ENCODE measurements at regions not wholly inside any gene's neighbourhood (a gene's known extent, or its start where the extent isn't known, plus 50 kb on each side); places are given as distances from the start of the nearest gene placed in this dataset.
A peak's percentile ranks its signal among the peaks of the same experiment; 100 is the strongest.

DNA sequence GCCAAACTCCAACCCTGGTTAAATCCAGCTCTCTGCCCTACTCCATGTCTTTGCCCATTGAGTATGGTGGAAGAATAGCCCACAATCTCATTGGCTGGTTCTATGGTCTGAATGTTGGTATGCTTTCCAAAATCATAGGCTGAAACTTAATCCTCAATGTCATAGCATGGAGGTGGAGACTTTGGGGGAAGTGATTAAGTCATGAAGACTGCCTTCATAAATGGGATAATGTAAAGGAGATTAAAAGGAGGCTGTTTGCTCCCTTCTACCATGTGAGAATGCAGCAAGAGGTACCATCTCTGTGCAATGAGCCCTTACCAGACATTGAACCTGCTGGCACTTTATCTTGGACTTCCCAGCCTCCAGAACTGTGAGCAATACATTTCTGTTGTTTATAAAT, 54.4 kb upstream of the FDX1 start:
- TF ChIP-seq, protein P1, sequence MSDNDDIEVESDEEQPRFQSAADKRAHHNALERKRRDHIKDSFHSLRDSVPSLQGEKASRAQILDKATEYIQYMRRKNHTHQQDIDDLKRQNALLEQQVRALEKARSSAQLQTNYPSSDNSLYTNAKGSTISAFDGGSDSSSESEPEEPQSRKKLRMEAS (IDR thresholded peaks at IDR 0.05; ENCODE audit: low read depth, low read length), result no peak
- TF ChIP-seq POLR2A (IDR thresholded peaks at IDR 0.05; ENCODE audit: extremely low read depth, insufficient read length) (no peak), MYC (IDR thresholded peaks at IDR 0.05; ENCODE audit: low read depth, low read length) (no peak)
- TF ChIP-seq, protein P2, sequence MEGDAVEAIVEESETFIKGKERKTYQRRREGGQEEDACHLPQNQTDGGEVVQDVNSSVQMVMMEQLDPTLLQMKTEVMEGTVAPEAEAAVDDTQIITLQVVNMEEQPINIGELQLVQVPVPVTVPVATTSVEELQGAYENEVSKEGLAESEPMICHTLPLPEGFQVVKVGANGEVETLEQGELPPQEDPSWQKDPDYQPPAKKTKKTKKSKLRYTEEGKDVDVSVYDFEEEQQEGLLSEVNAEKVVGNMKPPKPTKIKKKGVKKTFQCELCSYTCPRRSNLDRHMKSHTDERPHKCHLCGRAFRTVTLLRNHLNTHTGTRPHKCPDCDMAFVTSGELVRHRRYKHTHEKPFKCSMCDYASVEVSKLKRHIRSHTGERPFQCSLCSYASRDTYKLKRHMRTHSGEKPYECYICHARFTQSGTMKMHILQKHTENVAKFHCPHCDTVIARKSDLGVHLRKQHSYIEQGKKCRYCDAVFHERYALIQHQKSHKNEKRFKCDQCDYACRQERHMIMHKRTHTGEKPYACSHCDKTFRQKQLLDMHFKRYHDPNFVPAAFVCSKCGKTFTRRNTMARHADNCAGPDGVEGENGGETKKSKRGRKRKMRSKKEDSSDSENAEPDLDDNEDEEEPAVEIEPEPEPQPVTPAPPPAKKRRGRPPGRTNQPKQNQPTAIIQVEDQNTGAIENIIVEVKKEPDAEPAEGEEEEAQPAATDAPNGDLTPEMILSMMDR (IDR thresholded peaks at IDR 0.05; ENCODE audit: low read depth, low read length), result no peak
- no peak overlapping the region for H3K4me3 ChIP-seq (ENCODE audit: low read depth, low read length)
- DNase-seq (ENCODE audit: low read depth), result no peak

DNA sequence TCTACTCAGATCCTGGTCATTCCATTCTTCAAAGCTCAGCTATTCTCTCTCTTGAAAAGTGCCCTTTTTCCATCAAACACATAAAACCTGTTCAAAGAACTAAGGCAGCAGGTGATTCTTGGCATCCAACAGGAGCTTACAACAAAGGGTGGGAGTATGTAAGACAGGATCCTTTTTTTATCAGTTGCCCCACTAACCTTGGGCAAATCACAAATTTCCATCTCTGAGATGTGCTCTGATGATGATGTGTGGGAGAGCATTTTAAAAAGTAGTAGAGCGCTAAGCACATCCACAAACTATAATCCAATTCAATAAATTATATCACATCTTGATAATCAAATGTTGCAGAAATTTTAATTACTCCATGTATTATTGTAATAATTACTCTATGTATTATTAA, 53.7 kb upstream of the FDX1 start:
- no peak overlapping the region for H3K4me3 ChIP-seq (ENCODE audit: low read depth, low read length)
- TF ChIP-seq, protein P1 (IDR thresholded peaks at IDR 0.05; ENCODE audit: low read depth, low read length), result no peak
- TF ChIP-seq, protein P2 (IDR thresholded peaks at IDR 0.05; ENCODE audit: low read depth, low read length), result no peak
- TF ChIP-seq POLR2A (IDR thresholded peaks at IDR 0.05; ENCODE audit: extremely low read depth, insufficient read length) (no peak), MYC (IDR thresholded peaks at IDR 0.05; ENCODE audit: low read depth, low read length) (no peak)

DNA sequence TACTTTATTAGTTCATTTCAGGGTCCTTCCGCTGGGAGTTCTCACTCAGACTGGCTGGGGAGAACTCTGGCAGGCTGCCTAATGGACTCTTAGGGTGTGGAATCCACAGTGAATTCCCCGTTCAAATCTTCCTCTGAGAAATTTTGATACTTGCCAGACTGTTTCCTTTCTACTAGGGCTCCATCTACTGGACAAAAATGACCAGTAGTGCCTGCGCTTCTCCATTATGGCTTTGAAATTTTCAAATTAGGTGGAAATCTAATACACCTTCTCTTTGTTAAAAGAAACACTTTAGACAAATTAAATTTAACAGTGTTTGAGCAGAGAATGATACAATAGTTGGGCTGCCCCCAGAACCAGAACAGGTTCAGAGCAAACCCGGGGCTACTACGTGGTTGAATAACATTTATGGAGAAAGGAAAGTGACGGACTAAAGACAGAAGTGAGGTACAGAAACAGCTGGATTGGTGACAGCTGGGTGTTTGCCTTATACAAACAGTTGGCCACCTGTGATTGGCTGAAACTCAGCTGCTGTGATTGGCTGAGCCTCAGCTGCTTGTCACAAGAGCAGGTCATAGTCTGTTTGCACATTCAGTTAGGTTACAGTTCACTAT, 52.9 kb upstream of the FDX1 start:
- H3K4me3 ChIP-seq (ENCODE audit: low read depth, low read length), result no peak overlapping the region
- TF ChIP-seq POLR2A (IDR thresholded peaks at IDR 0.05; ENCODE audit: extremely low read depth, insufficient read length), result no peak
- TF ChIP-seq, protein P2 (IDR thresholded peaks at IDR 0.05; ENCODE audit: low read depth, low read length), result peak; percentile 81
- peak; percentile 67 for DNase-seq (ENCODE audit: low read depth)

More for the DNA sequence above, 53.7 kb upstream of the FDX1 start:
- DNase-seq (ENCODE audit: low read depth), result no peak

DNA sequence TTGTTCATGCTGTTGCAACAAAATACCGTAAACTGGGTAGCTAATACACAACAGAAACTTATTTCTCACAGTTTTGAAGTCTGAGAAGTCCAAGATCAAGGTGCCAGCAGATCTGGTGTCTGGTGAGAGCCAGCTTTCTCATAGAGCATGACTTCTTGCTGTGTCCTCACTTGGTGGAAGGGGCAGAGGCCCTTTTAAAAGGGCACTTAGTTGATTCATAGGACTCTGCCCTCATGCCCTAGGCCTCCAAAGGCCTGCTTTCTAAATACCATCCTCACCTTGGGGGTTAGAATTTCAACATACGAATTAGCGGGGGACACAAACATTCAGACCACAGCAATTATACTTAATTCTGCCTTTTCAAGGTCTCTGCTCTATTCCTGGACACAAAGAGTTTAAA, 52.3 kb upstream of the FDX1 start:
- no peak overlapping the region for H3K4me3 ChIP-seq (ENCODE audit: low read depth, low read length)
- DNase-seq (ENCODE audit: low read depth), result no peak
- TF ChIP-seq, protein P1 (IDR thresholded peaks at IDR 0.05; ENCODE audit: low read depth, low read length), result no peak
- TF ChIP-seq POLR2A (IDR thresholded peaks at IDR 0.05; ENCODE audit: extremely low read depth, insufficient read length), result no peak
- TF ChIP-seq, protein P2 (IDR thresholded peaks at IDR 0.05; ENCODE audit: low read depth, low read length), result no peak
- TF ChIP-seq MYC (IDR thresholded peaks at IDR 0.05; ENCODE audit: low read depth, low read length), result no peak

DNA sequence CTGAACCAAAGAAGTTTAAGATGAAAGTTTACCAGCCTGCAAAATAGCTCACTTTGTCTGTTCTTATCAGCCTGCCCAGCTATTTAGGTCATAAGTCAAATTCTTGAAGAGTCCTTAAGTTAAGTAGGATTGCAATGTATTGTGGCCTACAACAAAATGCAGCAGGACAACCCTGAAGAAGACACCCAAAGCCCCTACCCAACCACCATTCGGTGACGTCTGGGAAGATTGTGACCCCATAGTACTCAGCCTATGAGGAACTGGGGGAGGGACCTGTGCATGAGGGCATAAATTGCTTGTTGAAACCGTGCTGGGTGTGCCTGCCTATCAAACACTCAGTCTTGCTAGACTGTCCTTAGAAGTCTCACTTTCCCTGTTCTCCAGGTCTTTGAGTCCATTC, 50.5 kb upstream of the FDX1 start:
- TF ChIP-seq, protein P1 (IDR thresholded peaks at IDR 0.05; ENCODE audit: low read depth, low read length), result no peak
- TF ChIP-seq MYC (IDR thresholded peaks at IDR 0.05; ENCODE audit: low read depth, low read length) (no peak), POLR2A (IDR thresholded peaks at IDR 0.05; ENCODE audit: extremely low read depth, insufficient read length) (no peak)
- TF ChIP-seq, protein P2 (IDR thresholded peaks at IDR 0.05; ENCODE audit: low read depth, low read length), result no peak
- DNase-seq (ENCODE audit: low read depth), result no peak
- H3K4me3 ChIP-seq (ENCODE audit: low read depth, low read length), result no peak overlapping the region

DNA sequence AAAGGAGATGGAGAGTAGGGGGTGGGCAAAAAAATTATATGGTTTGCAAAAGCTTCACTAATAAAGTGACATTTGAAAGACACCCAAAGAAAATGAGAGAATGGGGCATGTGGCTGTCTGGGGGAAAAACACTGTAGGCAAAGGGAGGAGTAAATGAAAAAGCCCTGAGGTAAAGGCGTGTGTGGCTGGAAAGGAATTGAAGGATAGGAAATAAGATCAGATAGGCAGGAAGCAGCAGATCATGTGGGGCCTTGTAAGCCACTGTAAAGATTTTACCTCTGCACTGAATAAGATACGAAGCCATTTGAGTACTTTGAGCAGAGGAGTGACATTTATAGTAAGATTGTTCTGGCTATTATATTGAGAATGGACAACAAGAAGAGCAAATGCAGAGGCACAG, 49.8 kb upstream of the FDX1 start:
- no peak for TF ChIP-seq POLR2A (IDR thresholded peaks at IDR 0.05; ENCODE audit: extremely low read depth, insufficient read length)
- TF ChIP-seq, protein P1 (IDR thresholded peaks at IDR 0.05; ENCODE audit: low read depth, low read length), result no peak
- no peak for TF ChIP-seq MYC (IDR thresholded peaks at IDR 0.05; ENCODE audit: low read depth, low read length)
- TF ChIP-seq, protein P2 (IDR thresholded peaks at IDR 0.05; ENCODE audit: low read depth, low read length), result no peak
- H3K4me3 ChIP-seq (ENCODE audit: low read depth, low read length), result no peak overlapping the region
- no peak for DNase-seq (ENCODE audit: low read depth)

All from NB4 (cell line).